Fibroblast of gingiva (primary cell): ENCODE measurements at regions not wholly inside any gene's neighbourhood (a gene's known extent, or its start where the extent isn't known, plus 50 kb on each side); places are given as distances from the start of the nearest gene placed in this dataset.

ENCODE experiments used
- DNase-seq: peaks from one replicate; pipeline ENCODE4 v3.0.0-alpha.2; 2011; ENCODE audit warnings: low read depth

GRCh38 chr14:101120641-101121507 is 217.4 kb upstream of the RTL1 start:
- DNase-seq, result no peak

DNA sequence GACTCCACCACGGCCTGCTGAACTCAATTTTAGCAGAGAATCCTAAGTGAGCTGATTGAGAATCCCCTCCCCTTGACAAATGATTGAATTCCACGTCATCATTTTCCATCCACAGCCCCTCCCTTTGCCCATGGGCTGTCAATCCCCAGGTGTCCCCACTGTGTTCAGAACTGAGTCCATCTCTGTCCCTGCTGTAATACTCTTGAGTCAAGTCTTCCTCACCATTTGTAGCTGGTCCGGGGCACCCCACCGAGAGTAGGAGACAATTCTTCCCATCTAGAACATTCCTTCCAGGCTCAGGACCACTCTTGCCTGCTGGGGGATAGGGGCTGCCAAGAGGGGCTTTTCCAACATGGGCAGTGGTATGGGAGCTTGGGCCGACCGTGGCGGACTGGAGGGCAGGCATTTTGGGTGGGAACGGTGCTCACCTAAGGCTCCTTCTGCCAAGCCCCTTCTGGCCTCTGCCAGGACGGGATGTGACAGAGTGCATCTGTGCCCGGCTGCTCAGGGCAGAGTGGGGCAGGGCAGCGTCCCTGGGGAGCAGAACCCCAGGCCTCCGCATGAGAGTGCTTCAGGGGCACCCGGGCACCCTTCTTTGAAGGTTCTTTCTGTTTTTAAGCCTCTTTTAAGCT is 218.1 kb upstream of the RTL1 start:
- DNase-seq, result no peak

DNA sequence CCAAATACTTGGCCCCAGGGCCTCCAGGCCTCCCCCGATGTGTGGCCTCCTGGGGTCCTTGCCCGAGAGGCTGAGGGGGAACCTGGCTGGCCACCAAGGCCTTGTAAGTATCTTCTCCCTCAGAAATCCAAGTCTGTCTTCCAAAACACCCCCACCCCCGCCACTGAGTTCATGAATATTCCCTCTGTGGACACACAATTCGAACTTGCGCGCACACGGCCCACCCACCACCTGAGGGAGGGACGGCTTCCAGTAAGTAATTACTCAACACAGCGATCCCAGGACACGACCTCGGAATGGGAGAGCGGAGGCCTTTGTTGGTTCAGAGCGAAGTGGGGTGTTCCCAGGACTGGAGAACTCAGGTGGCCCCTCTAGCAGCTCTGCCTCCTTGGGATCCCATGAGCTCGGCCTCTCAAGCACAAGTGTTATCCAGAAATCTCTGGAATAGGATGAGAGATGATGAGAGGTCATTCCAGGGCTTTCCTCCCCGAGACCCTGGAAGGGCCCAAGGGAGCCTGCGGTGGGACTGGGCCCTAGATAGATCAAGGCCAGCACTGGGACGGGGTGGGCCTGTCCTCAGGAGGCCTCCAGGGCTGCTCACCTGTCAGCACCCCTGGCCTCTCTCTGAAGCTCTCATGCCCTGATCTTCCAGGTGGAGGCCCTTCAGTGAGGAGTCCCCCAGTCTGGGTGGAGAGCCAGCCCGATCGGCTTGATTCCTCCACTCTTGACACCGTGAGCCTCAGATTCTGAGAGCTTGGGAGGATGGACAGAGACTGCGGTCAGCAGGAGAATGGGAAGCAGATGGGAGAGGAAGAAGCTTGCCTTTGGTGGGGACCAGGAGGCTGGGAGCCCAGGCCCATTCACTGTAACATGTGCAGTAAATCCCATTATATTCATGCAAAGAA is 219.0 kb upstream of the RTL1 start:
- no peak for DNase-seq

DNA sequence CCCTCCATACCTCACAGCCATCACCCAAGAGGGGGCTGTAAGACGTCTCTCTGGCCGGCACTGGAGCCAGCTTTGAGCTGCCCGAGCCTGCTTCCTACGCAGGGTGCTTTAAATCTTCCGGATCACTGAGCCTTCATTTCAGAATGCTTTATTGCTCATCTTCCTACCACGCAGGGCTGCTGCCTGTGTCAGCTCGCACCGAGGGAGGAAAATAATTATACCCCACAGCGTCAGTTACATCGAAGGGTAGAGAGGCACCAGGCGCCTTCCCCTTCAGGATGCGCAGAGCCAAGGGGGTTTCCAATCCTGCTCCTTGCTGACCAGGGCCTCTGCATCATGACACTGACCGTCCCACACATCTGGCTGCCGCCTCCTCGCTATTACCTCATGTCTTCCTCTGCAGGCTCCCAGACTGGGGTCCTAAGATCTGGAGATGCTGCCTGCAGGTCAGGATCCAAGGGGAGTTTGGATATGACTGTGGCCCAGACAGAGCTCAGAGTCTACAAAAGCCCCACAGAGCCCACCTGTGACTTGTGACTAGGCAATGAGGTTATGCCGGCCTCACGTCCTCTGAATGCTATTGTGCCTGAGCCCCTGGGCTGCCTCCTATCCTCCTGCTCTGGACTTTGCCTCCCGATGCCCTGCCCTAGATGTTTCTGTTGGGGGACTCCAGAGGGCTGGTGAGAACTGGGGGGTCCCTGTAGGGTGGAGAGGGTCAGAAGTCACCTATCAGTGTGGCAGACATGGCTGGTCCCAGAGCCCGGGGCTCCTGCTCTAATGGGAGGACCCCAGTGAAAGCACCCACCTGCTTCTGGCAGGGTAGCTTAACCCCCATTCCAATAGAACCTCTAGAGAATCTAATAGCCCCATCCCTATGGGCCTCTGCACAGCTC is 220.3 kb upstream of the RTL1 start:
- DNase-seq, result no peak

GRCh38 chr14:101124815-101125214 is 221.3 kb upstream of the RTL1 start:
- DNase-seq, result no peak

DNA sequence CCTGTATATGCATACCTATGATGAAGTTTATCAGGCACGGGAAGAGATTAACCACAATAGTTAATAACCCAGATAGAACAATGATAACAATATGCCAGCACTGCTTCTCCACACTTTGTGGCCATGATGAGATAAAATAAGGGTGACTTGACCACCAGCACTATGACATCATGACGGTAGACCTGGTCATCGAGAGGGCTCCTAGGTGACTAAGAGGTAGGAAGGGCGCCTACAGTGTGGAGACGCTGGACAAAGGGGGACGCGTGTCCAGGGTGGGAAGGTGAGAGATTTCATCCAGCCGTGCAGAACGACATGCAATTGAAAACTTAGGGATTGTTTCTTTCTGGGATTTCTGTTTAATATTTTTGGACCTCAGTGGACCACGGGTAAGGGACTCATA is 221.8 kb upstream of the RTL1 start:
- no peak for DNase-seq

GRCh38 chr14:101125719-101126651 is 222.5 kb upstream of the RTL1 start:
- DNase-seq, result no peak

DNA sequence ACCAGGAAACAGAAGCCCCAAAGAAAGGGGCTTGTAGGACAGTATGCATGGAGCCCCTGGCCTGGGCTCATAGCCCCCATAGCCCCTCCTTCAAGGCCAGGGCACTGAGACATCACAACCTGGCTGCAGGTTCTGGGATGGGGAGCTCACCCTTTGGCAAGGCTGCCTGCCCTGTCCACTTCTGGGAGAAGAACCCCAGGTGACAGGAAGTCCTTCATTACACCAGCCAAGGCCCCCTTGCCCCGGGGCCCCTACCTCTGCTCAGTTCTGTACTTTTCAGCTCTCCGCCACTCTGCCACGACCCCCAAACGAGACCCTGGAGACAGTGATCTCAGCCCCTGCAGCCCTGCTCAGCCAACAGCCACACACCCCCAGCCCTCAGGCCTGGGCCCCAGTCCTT is 223.2 kb upstream of the RTL1 start:
- DNase-seq, result no peak

GRCh38 chr14:101127224-101127623 is 223.7 kb upstream of the RTL1 start:
- no peak for DNase-seq

- no peak for DNase-seq
These were observed 225.2 kb upstream of the RTL1 start for GRCh38 chr14:101128478-101129321.

- DNase-seq, result no peak
These were observed 226.1 kb upstream of the RTL1 start for GRCh38 chr14:101129521-101130167.

DNA sequence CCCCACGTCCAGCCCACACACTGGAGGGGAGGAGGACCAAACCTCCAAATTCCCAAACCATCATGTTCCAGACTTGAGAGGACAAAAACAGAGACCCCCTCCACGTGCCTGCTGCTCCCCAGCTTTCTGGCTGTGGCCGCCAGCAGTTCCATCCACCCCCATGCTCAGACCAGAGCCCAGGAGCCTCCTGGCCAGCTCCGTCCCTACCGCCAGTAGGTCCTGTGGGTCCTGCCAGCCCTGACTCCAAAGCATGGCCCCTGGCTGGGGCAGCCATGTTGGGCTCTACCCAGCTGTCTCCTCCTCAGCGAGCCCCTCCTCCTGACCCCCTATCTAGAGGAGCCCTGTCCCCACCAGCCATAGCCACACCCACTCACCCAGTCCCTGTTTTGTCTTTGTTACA is 227.3 kb upstream of the RTL1 start:
- no peak for DNase-seq

- no peak for DNase-seq
These were observed 228.0 kb upstream of the RTL1 start for GRCh38 chr14:101131451-101131916.

- DNase-seq, result no peak
These were observed 228.6 kb upstream of the RTL1 start for GRCh38 chr14:101132051-101132571.

DNA sequence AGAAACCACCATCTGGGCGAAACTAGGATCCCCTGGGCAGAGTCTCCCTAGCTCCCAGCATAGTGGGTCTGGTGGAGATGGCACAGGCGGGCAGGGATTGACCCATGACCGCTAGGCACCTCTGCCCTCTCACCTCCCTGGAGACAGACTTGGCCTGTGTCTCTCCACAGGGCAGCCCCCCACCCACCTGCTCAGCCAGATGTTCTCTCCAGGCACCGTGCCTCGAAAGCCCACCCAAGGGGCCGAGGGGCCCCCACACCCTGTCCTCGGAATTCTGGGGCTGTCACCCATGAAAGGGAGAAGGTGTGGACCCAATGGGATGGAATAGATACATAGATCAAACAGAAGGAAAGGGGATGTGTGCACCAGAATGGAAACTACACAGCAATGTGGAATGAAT is 229.1 kb upstream of the RTL1 start:
- DNase-seq, result no peak

DNA sequence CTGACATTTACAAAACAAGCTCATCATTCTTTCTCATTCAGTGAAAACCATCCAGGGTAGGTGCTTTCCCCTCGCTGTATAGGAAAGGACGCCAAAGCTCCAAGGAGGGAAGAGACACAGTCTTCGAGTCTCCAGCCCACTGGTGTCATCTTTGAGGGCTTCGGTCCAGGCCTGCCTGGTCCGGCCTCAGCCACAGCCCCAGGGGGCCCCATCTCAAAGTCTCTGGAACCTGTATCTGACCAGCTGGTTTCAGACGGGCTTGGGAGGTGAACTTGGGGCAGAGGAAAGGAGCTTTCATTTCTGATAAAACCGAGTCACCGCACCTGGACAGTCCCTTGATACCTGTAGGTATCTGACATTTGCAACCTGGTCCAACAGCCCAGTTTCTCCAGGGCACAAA is 229.5 kb upstream of the RTL1 start:
- DNase-seq, result no peak

- no peak for DNase-seq
These were observed 230.7 kb upstream of the RTL1 start for GRCh38 chr14:101134161-101134631.

DNA sequence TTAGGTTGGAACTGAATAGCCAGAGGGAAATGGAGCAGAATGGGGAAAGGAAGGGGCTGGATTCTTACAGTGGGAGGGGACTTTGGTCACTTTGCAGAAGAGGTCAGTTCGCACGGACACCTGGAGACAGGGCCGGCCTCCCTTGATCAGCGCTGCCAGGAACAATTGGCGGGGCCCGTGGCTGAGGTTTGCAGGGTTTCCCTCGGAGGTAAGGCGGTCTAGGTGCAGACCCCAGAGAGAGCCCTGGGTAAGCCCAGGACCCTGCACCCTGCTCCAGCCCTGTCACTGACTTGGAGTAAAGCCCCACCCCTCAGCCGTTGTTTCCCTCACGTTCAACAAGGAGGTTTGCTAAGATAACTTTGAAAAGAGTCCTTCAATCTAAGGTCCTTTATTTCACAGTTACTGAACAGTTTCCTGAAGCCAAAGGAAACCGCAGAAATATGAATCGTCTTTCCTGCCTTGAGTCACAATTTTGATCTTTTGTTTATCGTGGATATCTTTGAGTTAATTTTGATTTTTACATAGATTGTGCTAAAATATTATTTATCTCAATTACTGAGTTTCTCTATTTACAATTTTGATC is 231.4 kb upstream of the RTL1 start:
- DNase-seq, result no peak
